OCI-LY7 (cell line): ENCODE measurements at regions not wholly inside any gene's neighbourhood (a gene's known extent, or its start where the extent isn't known, plus 50 kb on each side); places are given as distances from the start of the nearest gene placed in this dataset.

Experiments used
- CTCF ChIP-seq: fragments of 200-600 bp; sonication (generic); conservative IDR thresholded peaks from 2 replicates; pipeline ENCODE4 v1.5.1; 2014; ENCODE audit warnings: mild to moderate bottlenecking, antibody characterized with exemption, low read length, moderate library complexity, mixed read lengths
- EZH2phosphoT487 ChIP-seq: fragments of 200-600 bp; sonication (generic); IDR thresholded peaks from 2 replicates; pipeline ENCODE4 v1.6.1; 2018; ENCODE audit warnings: low read depth, borderline replicate concordance, mild to moderate bottlenecking, mixed run types, antibody characterized with exemption, low read length, moderate library complexity, mixed read lengths

- TF ChIP-seq CTCF (no peak), EZH2phosphoT487 (no peak)
Measured at GRCh38 chr2:56589194-56589593, 405.4 kb downstream of the CCDC85A start.
